Stomach (tissue), 4 donors: ENCODE measurements at regions not wholly inside any gene's neighbourhood (a gene's known extent, or its start where the extent isn't known, plus 50 kb on each side); places are given as distances from the start of the nearest gene placed in this dataset.

Experiments
- CTCF ChIP-seq, 7 experiments: fragments of 450-650 bp in 4 of 7; fragments of 200-600 bp in 3 of 7; sonication (generic) in 3 of 7; IDR thresholded peaks; one replicate each; pipeline ENCODE4 v1.5.1; 2016 to 2019; ENCODE audit warnings: antibody characterized with exemption in 7 of 7, control low read depth in 2 of 7, mild to moderate bottlenecking in 1 of 7
- POLR2A ChIP-seq, 4 donors: fragments of 450-650 bp; IDR thresholded peaks; one replicate each; pipeline ENCODE4 v1.6.1; 2016; ENCODE audit warnings: antibody characterized with exemption in 4 of 4, control low read depth in 2 of 4, mild to moderate bottlenecking in 1 of 4, moderate library complexity in 1 of 4
- POLR2AphosphoS5 ChIP-seq, 3 donors: sonication (generic); formaldehyde crosslinking; IDR thresholded peaks; one replicate each; pipeline ENCODE4 v1.6.1; 2016; ENCODE audit warnings: antibody characterized with exemption in 3 of 3

DNA sequence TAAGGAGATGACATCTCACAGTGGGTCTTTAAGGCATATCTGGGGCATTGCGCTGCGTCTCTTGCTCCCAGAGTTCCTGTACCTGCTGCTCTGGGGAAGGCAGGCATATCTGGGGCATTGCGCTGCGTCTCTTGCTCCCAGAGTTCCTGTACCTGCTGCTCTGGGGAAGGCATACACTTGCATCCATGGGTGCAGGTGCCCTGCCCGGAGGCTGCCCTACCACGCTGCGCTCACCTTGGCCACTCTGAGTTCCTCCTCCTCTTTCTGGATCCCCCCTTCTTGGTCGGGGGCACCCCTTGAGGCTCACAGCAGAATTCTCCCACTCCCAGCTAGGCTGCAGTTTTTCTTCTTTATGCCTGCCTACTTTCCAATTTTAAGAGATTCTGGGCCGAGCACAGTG, 60.9 kb upstream of the TMTC4 start:
- TF ChIP-seq CTCF (IDR thresholded peaks at IDR 0.05), result no peak
- no peak for TF ChIP-seq POLR2A (IDR thresholded peaks at IDR 0.05)
- no peak for TF ChIP-seq POLR2AphosphoS5 (IDR thresholded peaks at IDR 0.05)
